Gastrocnemius medialis (tissue), 4 donors: ENCODE measurements at regions not wholly inside any gene's neighbourhood (a gene's known extent, or its start where the extent isn't known, plus 50 kb on each side); places are given as distances from the start of the nearest gene placed in this dataset.

Experiments used
- ATAC-seq, 2 donors: fragments of 150-250 bp; one replicate each; pipeline ENCODE4 v1.9.1; 2016
- DNase-seq, 2 donors: peaks; one replicate each; pipeline ENCODE4 v3.0.0-alpha.2; 2019
- H3K27ac ChIP-seq, 4 donors: fragments of 200-600 bp; sonication (generic); 1 replicate in 1 of 4; 2 replicates in 3 of 4; pipeline ENCODE4 v1.5.1; 2016 to 2018; ENCODE audit warnings: mild to moderate bottlenecking in 2 of 4, moderate library complexity in 1 of 4
- H3K27me3 ChIP-seq, 3 donors: fragments of 200-600 bp; sonication (generic) in 2 of 3; 1 replicate in 1 of 3; 2 replicates in 2 of 3; pipeline versions ENCODE4 v1.5.1 to v1.6.0; 2016 to 2019; ENCODE audit warnings: mild to moderate bottlenecking in 1 of 3, moderate library complexity in 1 of 3
- H3K36me3 ChIP-seq, 2 donors: fragments of 200-600 bp; sonication (generic) in 1 of 2; one replicate each; pipeline ENCODE4 v1.5.1; 2017 to 2018
- H3K4me1 ChIP-seq, 2 donors: fragments of 200-600 bp; sonication (generic) in 1 of 2; one replicate each; pipeline ENCODE4 v1.5.1; 2016 to 2017; ENCODE audit warnings: mild to moderate bottlenecking in 2 of 2
- H3K4me3 ChIP-seq, 4 donors: fragments of 200-600 bp; sonication (generic) in 3 of 4; 1 replicate in 1 of 4; 2 replicates in 3 of 4; pipeline ENCODE4 v1.5.1; 2016 to 2019; ENCODE audit warnings: mild to moderate bottlenecking in 2 of 4
- H3K9me3 ChIP-seq, 3 donors: fragments of 200-600 bp; sonication (generic) in 2 of 3; 1 replicate in 1 of 3; 2 replicates in 2 of 3; pipeline ENCODE4 v1.5.1; 2016 to 2019
- POLR2A ChIP-seq, 2 donors: fragments of 450-650 bp; IDR thresholded peaks; one replicate each; pipeline ENCODE4 v1.6.1; 2017; ENCODE audit warnings: antibody characterized with exemption in 2 of 2, mild to moderate bottlenecking in 2 of 2, moderate library complexity in 2 of 2
- in situ Hi-C, 4 donors: fragments of 200-750 bp; cut with MboI; loops; one replicate each; pipeline versions ENCODE4 v1.15.0 to v1.8.0; 2017; ENCODE audit warnings: low sequenced_read_pairs in 4 of 4
- intact Hi-C: fragments of 100-400 bp; cut with DNase I; formaldehyde crosslinking; loops from one replicate; pipeline ENCODE4 v1.15.1; 2023; ENCODE audit warnings: low total_unique reads
- TF ChIP-seq, protein P1 (sequence below), 5 experiments: fragments of 450-650 bp in 3 of 5; fragments of 200-600 bp in 2 of 5; sonication (generic) in 2 of 5; IDR thresholded peaks in 4 of 5; conservative IDR thresholded peaks in 1 of 5; 1 replicate in 4 of 5; 2 replicates in 1 of 5; pipeline ENCODE4 v1.5.1; 2016 to 2019; ENCODE audit warnings: antibody characterized with exemption in 5 of 5, mild to moderate bottlenecking in 3 of 5, moderate library complexity in 3 of 5

DNA sequence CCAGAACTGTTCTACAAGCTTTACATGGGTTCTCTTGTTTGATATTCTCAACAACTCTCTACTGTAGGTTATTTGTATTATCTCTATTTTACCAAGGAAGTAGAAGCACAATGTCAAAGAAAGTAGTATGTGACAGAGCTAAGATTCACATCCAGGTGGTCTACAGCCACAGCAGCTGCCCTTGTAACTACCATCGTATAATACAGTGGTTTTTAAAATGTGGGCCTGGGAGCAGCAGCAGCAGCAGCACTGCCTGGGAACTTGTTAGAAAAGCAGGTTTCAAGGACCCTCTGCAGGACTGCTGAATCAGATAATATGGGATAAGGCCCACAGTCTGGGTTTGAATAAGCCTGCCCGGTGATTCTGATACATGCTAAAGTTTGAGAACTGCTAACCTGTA lies 357.1 kb upstream of the SATB1 start:
- TF ChIP-seq, protein P1, sequence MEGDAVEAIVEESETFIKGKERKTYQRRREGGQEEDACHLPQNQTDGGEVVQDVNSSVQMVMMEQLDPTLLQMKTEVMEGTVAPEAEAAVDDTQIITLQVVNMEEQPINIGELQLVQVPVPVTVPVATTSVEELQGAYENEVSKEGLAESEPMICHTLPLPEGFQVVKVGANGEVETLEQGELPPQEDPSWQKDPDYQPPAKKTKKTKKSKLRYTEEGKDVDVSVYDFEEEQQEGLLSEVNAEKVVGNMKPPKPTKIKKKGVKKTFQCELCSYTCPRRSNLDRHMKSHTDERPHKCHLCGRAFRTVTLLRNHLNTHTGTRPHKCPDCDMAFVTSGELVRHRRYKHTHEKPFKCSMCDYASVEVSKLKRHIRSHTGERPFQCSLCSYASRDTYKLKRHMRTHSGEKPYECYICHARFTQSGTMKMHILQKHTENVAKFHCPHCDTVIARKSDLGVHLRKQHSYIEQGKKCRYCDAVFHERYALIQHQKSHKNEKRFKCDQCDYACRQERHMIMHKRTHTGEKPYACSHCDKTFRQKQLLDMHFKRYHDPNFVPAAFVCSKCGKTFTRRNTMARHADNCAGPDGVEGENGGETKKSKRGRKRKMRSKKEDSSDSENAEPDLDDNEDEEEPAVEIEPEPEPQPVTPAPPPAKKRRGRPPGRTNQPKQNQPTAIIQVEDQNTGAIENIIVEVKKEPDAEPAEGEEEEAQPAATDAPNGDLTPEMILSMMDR (IDR thresholded peaks at IDR 0.05 in 4 of 5, conservative IDR thresholded peaks at IDR 0.05 in 1 of 5), result no peak
- TF ChIP-seq POLR2A (IDR thresholded peaks at IDR 0.05), result no peak
- Histone ChIP-seq H3K4me3 (no peak overlapping the region), H3K36me3 (no peaks in the 10 kb centered on the region), H3K9me3 (no peaks in the 10 kb centered on the region), H3K4me1 (no peaks in the 10 kb centered on the region), H3K27ac (no peak overlapping the region), H3K27me3 (no peaks in the 10 kb centered on the region)
- in situ Hi-C loops, result no loop called here
- intact Hi-C loops, result no loop called here
- DNase-seq (no peak), ATAC-seq (no peak)

DNA sequence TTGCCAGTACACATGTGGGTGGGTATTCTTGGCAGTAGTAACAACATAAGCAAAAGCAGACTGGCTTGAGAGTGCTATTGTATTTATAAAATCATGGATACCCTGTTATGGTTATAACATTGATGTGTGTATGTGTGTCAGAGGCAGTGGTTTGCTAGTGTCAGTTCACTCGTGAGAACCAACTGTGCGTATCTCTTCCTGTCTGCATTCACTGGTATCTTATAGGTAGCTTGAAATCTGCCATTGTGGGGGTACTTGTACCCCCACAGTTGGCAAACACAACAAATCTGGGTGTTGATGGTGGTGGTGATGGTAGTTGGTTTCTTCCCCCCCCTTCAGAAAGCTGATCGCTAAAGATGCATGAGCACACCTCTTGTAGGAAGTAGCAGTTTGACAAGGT lies 355.8 kb upstream of the SATB1 start:
- Histone ChIP-seq H3K9me3 (no peaks in the 10 kb centered on the region), H3K4me1 (no peaks in the 10 kb centered on the region), H3K4me3 (no peak overlapping the region), H3K27me3 (no peaks in the 10 kb centered on the region), H3K27ac (no peak overlapping the region), H3K36me3 (no peaks in the 10 kb centered on the region)
- TF ChIP-seq POLR2A (IDR thresholded peaks at IDR 0.05), result no peak
- TF ChIP-seq, protein P1 (IDR thresholded peaks at IDR 0.05 in 4 of 5, conservative IDR thresholded peaks at IDR 0.05 in 1 of 5), result no peak
- in situ Hi-C loops, result no loop called here
- ATAC-seq, result no peak
- no peak for DNase-seq
- intact Hi-C loops, result no loop called here

DNA sequence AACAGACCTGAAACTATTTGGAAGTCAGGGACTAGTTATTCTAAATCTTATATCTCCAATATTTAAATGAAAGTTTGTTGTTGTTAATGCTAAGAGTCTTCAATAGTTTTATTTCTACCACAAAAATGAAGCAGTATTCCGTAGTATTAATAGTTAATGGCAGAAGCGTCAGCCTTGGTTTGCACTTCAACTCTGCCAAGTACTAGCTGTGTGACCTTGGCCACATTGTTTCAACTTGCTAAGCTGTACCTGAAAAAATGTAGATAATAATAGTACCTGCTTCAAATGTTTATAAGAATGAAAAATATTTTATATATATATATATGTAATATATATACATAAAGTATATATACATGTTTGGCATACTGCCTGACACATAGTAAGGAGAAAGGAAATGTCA lies 354.6 kb upstream of the SATB1 start:
- H3K4me1 ChIP-seq, result no peaks in the 10 kb centered on the region
- H3K27me3 ChIP-seq, result no peaks in the 10 kb centered on the region
- ATAC-seq (no peak), DNase-seq (no peak)
- TF ChIP-seq, protein P1 (IDR thresholded peaks at IDR 0.05 in 4 of 5, conservative IDR thresholded peaks at IDR 0.05 in 1 of 5), result no peak
- TF ChIP-seq POLR2A (IDR thresholded peaks at IDR 0.05), result no peak
- no peak overlapping the region for H3K4me3 ChIP-seq
- in situ Hi-C loops (no loop called here), intact Hi-C loops (no loop called here)
- no peak overlapping the region for H3K27ac ChIP-seq
- no peaks in the 10 kb centered on the region for H3K36me3 ChIP-seq
- no peaks in the 10 kb centered on the region for H3K9me3 ChIP-seq

DNA sequence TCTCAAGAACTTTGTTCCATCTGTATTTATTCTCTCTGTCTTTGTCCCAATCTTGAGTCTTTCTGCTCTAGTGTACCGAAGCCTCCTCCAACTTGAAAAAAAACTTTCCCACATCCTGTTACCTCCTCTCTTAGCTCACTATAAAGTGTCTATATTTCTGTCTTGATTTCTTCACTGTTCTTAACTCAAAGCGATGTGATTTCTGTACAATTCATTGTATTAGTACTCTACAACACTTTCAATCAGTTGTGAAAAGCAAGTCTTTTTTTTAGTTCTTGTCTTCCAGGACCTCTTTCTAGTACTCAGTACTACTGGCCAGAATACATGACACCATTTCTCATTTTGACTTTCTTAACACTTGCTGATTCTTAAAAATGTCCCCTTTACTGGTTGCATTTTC lies 353.5 kb upstream of the SATB1 start:
- intact Hi-C loops, result no loop called here
- no peak for TF ChIP-seq POLR2A (IDR thresholded peaks at IDR 0.05)
- TF ChIP-seq, protein P1 (IDR thresholded peaks at IDR 0.05 in 4 of 5, conservative IDR thresholded peaks at IDR 0.05 in 1 of 5), result no peak
- no peaks in the 10 kb centered on the region for H3K27me3 ChIP-seq
- no peaks in the 10 kb centered on the region for H3K4me1 ChIP-seq
- DNase-seq, result no peak
- H3K27ac ChIP-seq, result no peak overlapping the region
- H3K4me3 ChIP-seq, result no peak overlapping the region
- no peak for ATAC-seq
- H3K36me3 ChIP-seq, result no peaks in the 10 kb centered on the region
- in situ Hi-C loops, result no loop called here
- H3K9me3 ChIP-seq, result no peaks in the 10 kb centered on the region

DNA sequence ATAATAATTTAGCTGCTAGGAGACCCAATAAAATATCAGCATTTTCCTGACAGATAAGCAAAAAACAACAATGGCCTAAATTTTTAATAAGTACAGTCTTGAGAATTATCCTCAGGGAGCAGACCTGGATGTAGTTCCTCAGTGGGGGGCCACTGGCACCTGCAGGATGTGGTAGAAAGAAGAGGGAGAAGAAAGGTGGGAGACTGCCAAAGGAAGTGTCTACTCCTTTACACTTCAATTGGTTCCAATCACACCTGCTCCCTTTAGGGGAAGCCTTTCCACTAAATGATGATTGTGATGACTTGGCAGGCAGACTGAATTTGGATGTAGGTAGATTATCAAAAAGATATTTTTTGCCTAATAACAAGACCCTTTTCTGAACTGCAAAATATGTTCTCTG lies 353.0 kb upstream of the SATB1 start:
- in situ Hi-C loops (no loop called here), intact Hi-C loops (no loop called here)
- no peaks in the 10 kb centered on the region for H3K4me1 ChIP-seq
- H3K9me3 ChIP-seq, result no peaks in the 10 kb centered on the region
- no peak overlapping the region for H3K4me3 ChIP-seq
- TF ChIP-seq, protein P1 (IDR thresholded peaks at IDR 0.05 in 4 of 5, conservative IDR thresholded peaks at IDR 0.05 in 1 of 5), result no peak
- TF ChIP-seq POLR2A (IDR thresholded peaks at IDR 0.05), result no peak
- ATAC-seq, result no peak
- H3K27me3 ChIP-seq, result no peaks in the 10 kb centered on the region
- no peak for DNase-seq
- no peaks in the 10 kb centered on the region for H3K36me3 ChIP-seq
- no peak overlapping the region for H3K27ac ChIP-seq
